ENCODE measurements at regions not wholly inside any gene's neighbourhood (a gene's known extent, or its start where the extent isn't known, plus 50 kb on each side); places are given as distances from the start of the nearest gene placed in this dataset.

DNA sequence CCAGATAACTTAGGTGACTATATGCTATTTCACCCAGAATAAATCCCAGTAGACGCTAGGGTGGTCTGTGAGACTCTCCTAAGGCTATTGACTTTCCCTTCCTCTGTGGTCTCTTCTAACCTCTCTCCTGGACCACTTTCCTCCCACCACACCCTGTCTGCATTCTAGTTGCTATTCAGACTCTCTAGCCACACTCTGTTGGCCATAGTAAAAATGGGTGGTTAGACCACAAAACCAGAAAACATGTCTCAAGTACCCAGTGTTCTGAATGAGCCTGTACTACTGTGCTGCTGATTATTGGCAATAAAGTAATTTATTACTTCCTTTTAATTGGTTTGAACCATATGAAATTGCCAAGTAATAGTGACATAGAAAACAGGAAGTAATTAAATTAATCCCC, 240.8 kb downstream of the KIF20B start:
- 73% methylated on average over 1 of the region's 1 CpG for WGBS

GRCh38 chr10:89944138-89944537, 242.7 kb downstream of the KIF20B start:
- H3K36me3 ChIP-seq = no peaks in the 10 kb centered on the region
- 42% methylated on average over 1 of the region's 1 CpG for WGBS
- H3K4me1 ChIP-seq = no peaks in the 10 kb centered on the region
- no peak for DNase-seq (ENCODE audit: extremely low spot score)
- no peaks in the 10 kb centered on the region for H3K27me3 ChIP-seq
- intact Hi-C loops (cut with DNase I) = no loop called here
- no peak overlapping the region for H3K4me3 ChIP-seq
- no peaks in the 10 kb centered on the region for H3K9me3 ChIP-seq
- no peak for TF ChIP-seq POLR2A (IDR thresholded peaks at IDR 0.05; ENCODE audit: low read depth)
- TF ChIP-seq EP300 (IDR thresholded peaks at IDR 0.05) = no peak
- TF ChIP-seq CTCF (IDR thresholded peaks at IDR 0.05) = no peak
- TF ChIP-seq POLR2AphosphoS5 (IDR thresholded peaks at IDR 0.05) = no peak
- H3K27ac ChIP-seq (replicated peaks in 1 of 4) = no peak overlapping the region

More for the DNA sequence above, 240.8 kb downstream of the KIF20B start:
- no peak for DNase-seq (ENCODE audit: extremely low spot score)
- no peak overlapping the region for H3K4me3 ChIP-seq
- no peaks in the 10 kb centered on the region for H3K27me3 ChIP-seq
- intact Hi-C loops (cut with DNase I) = no loop called here
- TF ChIP-seq POLR2AphosphoS5 (IDR thresholded peaks at IDR 0.05) (no peak), EP300 (IDR thresholded peaks at IDR 0.05) (no peak), POLR2A (IDR thresholded peaks at IDR 0.05; ENCODE audit: low read depth) (no peak), CTCF (IDR thresholded peaks at IDR 0.05) (no peak)
- no peak overlapping the region for H3K27ac ChIP-seq (replicated peaks in 1 of 4)
- H3K36me3 ChIP-seq = no peaks in the 10 kb centered on the region
- no peaks in the 10 kb centered on the region for H3K4me1 ChIP-seq
- peaks cover 0 to 4% (median 0%) of the 10 kb centered on the region in 4 donors for H3K9me3 ChIP-seq

DNA sequence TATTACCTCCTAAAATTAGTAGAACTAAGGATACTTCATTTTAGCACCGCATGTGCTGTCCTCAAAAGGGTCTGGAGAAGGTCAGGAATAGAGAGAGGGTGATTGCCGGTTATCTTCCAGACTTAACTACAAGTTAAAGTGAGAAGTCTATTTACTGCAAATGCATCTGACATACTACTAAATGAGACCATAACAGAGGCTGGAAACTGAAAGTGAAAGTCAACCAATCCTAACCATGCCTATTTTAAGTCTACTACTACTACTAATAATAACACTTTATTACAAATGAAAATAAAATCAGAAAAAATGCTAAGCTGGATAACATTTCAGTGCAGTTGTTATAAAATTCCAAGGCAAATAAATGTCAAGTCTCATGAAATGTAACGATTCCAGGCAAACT, 244.7 kb downstream of the KIF20B start:
- TF ChIP-seq CTCF (IDR thresholded peaks at IDR 0.05) = no peak
- TF ChIP-seq EP300 (IDR thresholded peaks at IDR 0.05) = no peak
- 75% methylated on average over 3 of the region's 3 CpGs for WGBS
- intact Hi-C loops (cut with DNase I) = no loop called here
- H3K4me1 ChIP-seq = no peaks in the 10 kb centered on the region
- no peaks in the 10 kb centered on the region for H3K9me3 ChIP-seq
- no peak overlapping the region for H3K4me3 ChIP-seq
- no peaks in the 10 kb centered on the region for H3K36me3 ChIP-seq
- H3K27ac ChIP-seq (replicated peaks in 1 of 4) = no peak overlapping the region
- H3K27me3 ChIP-seq = no peaks in the 10 kb centered on the region
- DNase-seq (ENCODE audit: extremely low spot score) = no peak

DNA sequence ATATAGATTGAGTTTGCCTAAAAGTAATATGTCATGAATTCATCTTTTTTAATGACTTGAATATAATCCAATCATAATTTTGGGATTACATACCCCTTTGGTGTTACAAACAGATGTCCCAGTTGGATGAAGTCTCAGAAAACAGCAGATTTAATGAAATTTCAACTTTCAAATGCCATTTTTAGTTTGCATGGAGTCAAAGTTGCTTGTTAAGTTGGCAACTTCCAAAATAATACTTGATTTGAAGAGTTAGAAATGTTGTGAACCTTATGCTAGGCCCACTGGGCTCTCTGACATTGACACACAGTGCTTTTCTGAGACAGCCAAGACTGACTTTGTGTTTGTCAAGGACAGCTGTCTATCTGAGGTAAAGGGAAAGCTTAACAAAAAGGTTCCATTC, 248.1 kb downstream of the KIF20B start:
- Histone ChIP-seq H3K4me1 (no peaks in the 10 kb centered on the region), H3K9me3 (no peaks in the 10 kb centered on the region), H3K4me3 (no peak overlapping the region), H3K27ac (replicated peaks in 1 of 4) (no peak overlapping the region), H3K36me3 (no peaks in the 10 kb centered on the region), H3K27me3 (no peaks in the 10 kb centered on the region)
- no peak for DNase-seq (ENCODE audit: extremely low spot score)
- intact Hi-C loops (cut with DNase I) = no loop called here
- TF ChIP-seq POLR2AphosphoS5 (IDR thresholded peaks at IDR 0.05) (no peak), EP300 (IDR thresholded peaks at IDR 0.05) (no peak), POLR2A (IDR thresholded peaks at IDR 0.05; ENCODE audit: low read depth) (no peak), CTCF (IDR thresholded peaks at IDR 0.05) (no peak)

GRCh38 chr10:89952325-89952724, 250.9 kb downstream of the KIF20B start:
- no CpG with 5 or more reads among the region's 1 CpG for WGBS
- H3K27ac ChIP-seq (replicated peaks in 1 of 4) = no peak overlapping the region
- intact Hi-C loops (cut with DNase I) = no loop called here
- H3K27me3 ChIP-seq = no peaks in the 10 kb centered on the region
- DNase-seq (ENCODE audit: extremely low spot score) = no peak
- no peaks in the 10 kb centered on the region for H3K9me3 ChIP-seq
- H3K36me3 ChIP-seq = no peaks in the 10 kb centered on the region
- no peak overlapping the region for H3K4me3 ChIP-seq
- no peaks in the 10 kb centered on the region for H3K4me1 ChIP-seq
- TF ChIP-seq POLR2A (IDR thresholded peaks at IDR 0.05; ENCODE audit: low read depth) = no peak
- no peak for TF ChIP-seq POLR2AphosphoS5 (IDR thresholded peaks at IDR 0.05)

Measured in esophagus muscularis mucosa (tissue), 4 donors.